ENCODE measurements at regions not wholly inside any gene's neighbourhood (a gene's known extent, or its start where the extent isn't known, plus 50 kb on each side); places are given as distances from the start of the nearest gene placed in this dataset.

GRCh38 chr3:196135693-196136639, 54.1 kb upstream of the TFRC start:
- SMC1A ChIA-PET (ENCODE audit: uncharacterized antibody, unreplicated experiment), result interaction anchor here (0.8 to 1.1 kb wide), 4 partner anchors 37 to 62 kb away, joined by 3 read pairs; no protein-coding TSS in a partner anchor
- Histone ChIP-seq H3K4me2 (ENCODE audit: control insufficient read depth, insufficient read depth) (no peak overlapping the region), H3K27me3 (replicated peaks in 1 of 2; ENCODE audit: control insufficient read depth in 2 of 2, insufficient read depth in 2 of 2, low read length in 1 of 2) (no peaks in the 10 kb centered on the region), H3K9ac (ENCODE audit: control insufficient read depth, insufficient read depth, low read length) (no peak overlapping the region), H4K20me1 (ENCODE audit: control insufficient read depth, insufficient read depth) (no peaks in the 10 kb centered on the region), H3K79me2 (ENCODE audit: control insufficient read depth, insufficient read depth, low read length) (no peaks in the 10 kb centered on the region), H2AFZ (ENCODE audit: control insufficient read depth, low read depth, low read length) (peak overlapping the region; percentile 9; the same call in 1 of the 2 replicates), H3K4me1 (ENCODE audit: control insufficient read depth, insufficient read depth, low read length) (peaks cover 9% of the 10 kb centered on the region), H3K4me3 (no peak overlapping the region), H3K27ac (ENCODE audit: control insufficient read depth, insufficient read depth) (no peak overlapping the region), H3K36me3 (ENCODE audit: control insufficient read depth in 2 of 2, insufficient read depth in 2 of 2, low read length in 1 of 2) (no peaks in the 10 kb centered on the region), H3K9me3 (replicated peaks; ENCODE audit: control insufficient read depth, insufficient read depth, low read length) (no peaks in the 10 kb centered on the region)
- no peak for DNase-seq (ENCODE audit: low read depth, low spot score)
- ATAC-seq, result peak; percentile 23; the same call in 2 of the 3 replicates
- BruUV-seq (replicated peaks), result no TSS peak
- intact Hi-C loops (cut with micrococcal nuclease; ENCODE audit: unreplicated experiment), result no loop called here
- TF ChIP-seq SP1 (IDR thresholded peaks at IDR 0.05; ENCODE audit: low read depth, low read length) (no peak), IRF3 (IDR thresholded peaks at IDR 0.05) (no peak), ZNF274 (IDR thresholded peaks at IDR 0.05; ENCODE audit: insufficient read depth, insufficient read length) (no peak), YBX1 (IDR thresholded peaks at IDR 0.05) (no peak), TARDBP (IDR thresholded peaks at IDR 0.05; ENCODE audit: borderline replicate concordance) (no peak), CBX5 (IDR thresholded peaks at IDR 0.05; ENCODE audit: low read depth) (no peak), BCL11A (IDR thresholded peaks at IDR 0.05; ENCODE audit: low read depth, low read length) (no peak), NFYB (IDR thresholded peaks at IDR 0.05; ENCODE audit: insufficient read depth, low read depth, low read length) (no peak), ETV6 (conservative IDR thresholded peaks at IDR 0.05 in 1 of 2, IDR thresholded peaks at IDR 0.05 in 1 of 2; ENCODE audit: borderline replicate concordance in 1 of 2, low read depth in 1 of 2) (no peak), CEBPB (IDR thresholded peaks at IDR 0.05; ENCODE audit: borderline replicate concordance in 1 of 2, low read depth in 2 of 2, low read length in 2 of 2) (no peak), JUND (IDR thresholded peaks at IDR 0.05; ENCODE audit: low read depth, low read length) (no peak)
- TF ChIP-seq, protein P1, sequence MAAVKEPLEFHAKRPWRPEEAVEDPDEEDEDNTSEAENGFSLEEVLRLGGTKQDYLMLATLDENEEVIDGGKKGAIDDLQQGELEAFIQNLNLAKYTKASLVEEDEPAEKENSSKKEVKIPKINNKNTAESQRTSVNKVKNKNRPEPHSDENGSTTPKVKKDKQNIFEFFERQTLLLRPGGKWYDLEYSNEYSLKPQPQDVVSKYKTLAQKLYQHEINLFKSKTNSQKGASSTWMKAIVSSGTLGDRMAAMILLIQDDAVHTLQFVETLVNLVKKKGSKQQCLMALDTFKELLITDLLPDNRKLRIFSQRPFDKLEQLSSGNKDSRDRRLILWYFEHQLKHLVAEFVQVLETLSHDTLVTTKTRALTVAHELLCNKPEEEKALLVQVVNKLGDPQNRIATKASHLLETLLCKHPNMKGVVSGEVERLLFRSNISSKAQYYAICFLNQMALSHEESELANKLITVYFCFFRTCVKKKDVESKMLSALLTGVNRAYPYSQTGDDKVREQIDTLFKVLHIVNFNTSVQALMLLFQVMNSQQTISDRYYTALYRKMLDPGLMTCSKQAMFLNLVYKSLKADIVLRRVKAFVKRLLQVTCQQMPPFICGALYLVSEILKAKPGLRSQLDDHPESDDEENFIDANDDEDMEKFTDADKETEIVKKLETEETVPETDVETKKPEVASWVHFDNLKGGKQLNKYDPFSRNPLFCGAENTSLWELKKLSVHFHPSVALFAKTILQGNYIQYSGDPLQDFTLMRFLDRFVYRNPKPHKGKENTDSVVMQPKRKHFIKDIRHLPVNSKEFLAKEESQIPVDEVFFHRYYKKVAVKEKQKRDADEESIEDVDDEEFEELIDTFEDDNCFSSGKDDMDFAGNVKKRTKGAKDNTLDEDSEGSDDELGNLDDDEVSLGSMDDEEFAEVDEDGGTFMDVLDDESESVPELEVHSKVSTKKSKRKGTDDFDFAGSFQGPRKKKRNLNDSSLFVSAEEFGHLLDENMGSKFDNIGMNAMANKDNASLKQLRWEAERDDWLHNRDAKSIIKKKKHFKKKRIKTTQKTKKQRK (IDR thresholded peaks at IDR 0.05; ENCODE audit: low read depth, low read length), result no peak
- in situ Hi-C loops (cut with MboI), result no loop called here
- no peak for FAIRE-seq
- WGBS (ENCODE audit: insufficient coverage, insufficient replicate concordance, low lambda C conversion rate, missing lambda C conversion rate), result 58% methylated on average over 12 of the region's 12 CpGs
- POLR2A ChIA-PET, result no interaction called here
- CTCF ChIA-PET, result interaction anchor here (0.7 kb wide), 1 partner anchor 57 kb away, joined by 3 read pairs; no protein-coding TSS in a partner anchor
- RAD21 ChIA-PET (ENCODE audit: unreplicated experiment), result interaction anchor here (1.0 kb wide), 1 partner anchor 20 kb away, joined by 4 read pairs; no protein-coding TSS in a partner anchor

Data from GM12878 (cell line).